ENCODE measurements at regions not wholly inside any gene's neighbourhood (a gene's known extent, or its start where the extent isn't known, plus 50 kb on each side); places are given as distances from the start of the nearest gene placed in this dataset.

GRCh38 chrX:39842281-39842973 lies 255.3 kb downstream of the BCOR start:
- no peak for DNase-seq

- no peak for DNase-seq
Observed at GRCh38 chrX:39843318-39843717, 254.4 kb downstream of the BCOR start.

GRCh38 chrX:39845233-39845632 lies 252.5 kb downstream of the BCOR start:
- no peak for DNase-seq

- no peak for DNase-seq
Observed at GRCh38 chrX:39846460-39846859, 251.3 kb downstream of the BCOR start.

GRCh38 chrX:39848243-39848642 lies 249.5 kb downstream of the BCOR start:
- DNase-seq = no peak

- DNase-seq = no peak
Observed at GRCh38 chrX:39848900-39849299, 248.9 kb downstream of the BCOR start.

GRCh38 chrX:39850209-39850608 lies 247.5 kb downstream of the BCOR start:
- DNase-seq = no peak

- DNase-seq = no peak
Observed at GRCh38 chrX:39850630-39851152, 247.1 kb downstream of the BCOR start.

- DNase-seq = no peak
Observed at GRCh38 chrX:39851745-39852455, 245.9 kb downstream of the BCOR start.

GRCh38 chrX:39852491-39852890 lies 245.3 kb downstream of the BCOR start:
- no peak for DNase-seq

- no peak for DNase-seq
Observed at GRCh38 chrX:39853417-39854030, 244.2 kb downstream of the BCOR start.

GRCh38 chrX:39854772-39855747 lies 242.7 kb downstream of the BCOR start:
- no peak for DNase-seq

- peak in 1 of 51 donors; percentile 5 for DNase-seq
Observed at GRCh38 chrX:39855748-39856129, 242.0 kb downstream of the BCOR start.

GRCh38 chrX:39856472-39857121 lies 241.2 kb downstream of the BCOR start:
- DNase-seq = no peak

GRCh38 chrX:39857780-39858179 lies 240.0 kb downstream of the BCOR start:
- DNase-seq = no peak

GRCh38 chrX:39859991-39860861 lies 237.5 kb downstream of the BCOR start:
- peak in 1 of 51 donors; percentile 1 for DNase-seq

GRCh38 chrX:39862963-39863362 lies 234.8 kb downstream of the BCOR start:
- DNase-seq = no peak

GRCh38 chrX:39866229-39866628 lies 231.5 kb downstream of the BCOR start:
- DNase-seq = no peak

- DNase-seq = no peak
Observed at GRCh38 chrX:39869846-39870601, 227.7 kb downstream of the BCOR start.
